Amygdala (tissue), 56 donors: ENCODE measurements at regions not wholly inside any gene's neighbourhood (a gene's known extent, or its start where the extent isn't known, plus 50 kb on each side); places are given as distances from the start of the nearest gene placed in this dataset.
"Not testable (repeated sequence)": the region's sequence is repeated elsewhere in the genome, so short reads cannot be mapped to it uniquely, and the experiment has no call there.

Experiments used
- DNase-seq, 56 donors: peaks; one replicate each; lab custom pipeline; 2025; lab: John Stamatoyannopoulos, UW

DNA sequence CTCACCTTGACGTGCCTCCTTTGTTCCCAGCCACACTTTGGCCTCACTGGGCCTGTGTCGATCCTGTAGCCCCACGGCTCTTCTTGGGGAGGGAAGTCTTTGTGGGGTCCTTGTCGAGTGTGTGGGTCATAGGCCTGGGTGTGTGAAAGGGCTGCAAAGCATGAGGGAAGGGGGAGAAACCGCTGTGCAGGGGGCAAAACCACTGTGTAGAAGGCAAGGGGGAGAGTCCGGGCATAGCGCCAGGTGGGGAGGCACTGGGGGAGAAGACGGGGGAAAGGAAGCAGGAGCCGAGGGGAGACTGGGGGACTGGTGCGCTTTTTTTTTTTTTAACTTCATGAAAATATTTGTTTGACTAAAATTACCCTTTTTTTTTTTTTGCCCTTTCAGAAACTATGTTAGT is 65.1 kb upstream of the RASD2 start:
- DNase-seq = no peak

DNA sequence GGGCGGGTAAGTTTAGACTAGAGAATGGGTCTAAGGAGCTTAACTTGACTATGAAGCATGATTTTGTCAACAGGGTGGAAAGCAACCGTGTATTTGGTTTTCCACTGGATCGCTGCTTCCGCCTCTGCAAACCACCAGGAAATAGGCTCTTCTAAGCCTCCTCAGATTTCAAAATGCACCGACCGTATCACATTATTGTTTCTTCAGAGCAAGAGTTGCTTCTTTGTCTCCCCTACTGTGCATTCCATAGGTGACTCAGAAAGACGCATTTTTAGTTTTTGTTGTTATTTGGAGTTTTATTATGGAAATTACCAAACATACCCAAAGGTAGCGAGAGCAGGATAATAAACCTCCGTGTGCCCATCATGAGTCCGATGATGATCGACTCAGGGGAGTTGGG is 64.3 kb upstream of the RASD2 start:
- no peak for DNase-seq

DNA sequence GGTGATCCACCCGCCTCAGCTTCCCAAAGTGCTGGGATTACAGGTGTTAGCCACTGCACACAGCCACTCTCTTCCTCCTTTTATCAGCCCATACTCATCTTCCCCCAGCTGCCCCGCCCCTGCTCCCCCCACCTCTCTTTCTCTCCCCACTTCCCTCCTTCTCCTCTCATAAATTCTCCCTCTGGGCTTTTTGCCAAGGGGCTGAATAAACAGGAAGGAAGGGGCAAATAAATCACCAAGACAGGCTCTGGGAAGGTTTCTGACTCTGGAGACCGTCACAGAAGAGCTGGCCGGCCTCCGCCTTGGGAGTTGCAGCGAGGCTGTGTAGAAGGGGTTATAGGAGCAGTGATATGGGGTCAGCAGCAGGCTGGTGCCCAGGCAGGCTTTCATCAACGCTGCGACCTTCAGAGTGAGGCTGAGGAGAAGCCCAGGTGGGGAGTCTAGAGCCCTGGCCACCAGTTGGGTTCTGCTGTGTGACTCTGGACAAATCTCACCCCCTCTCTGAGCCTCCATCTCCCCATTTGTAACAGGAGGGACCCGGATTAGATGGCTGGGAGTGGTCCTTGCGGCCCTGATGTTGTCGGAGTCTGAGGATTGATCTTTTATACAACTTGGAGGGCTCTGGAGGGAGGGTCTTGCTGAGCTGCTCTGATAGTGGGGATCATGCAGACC is 62.6 kb upstream of the RASD2 start:
- no peak for DNase-seq

DNA sequence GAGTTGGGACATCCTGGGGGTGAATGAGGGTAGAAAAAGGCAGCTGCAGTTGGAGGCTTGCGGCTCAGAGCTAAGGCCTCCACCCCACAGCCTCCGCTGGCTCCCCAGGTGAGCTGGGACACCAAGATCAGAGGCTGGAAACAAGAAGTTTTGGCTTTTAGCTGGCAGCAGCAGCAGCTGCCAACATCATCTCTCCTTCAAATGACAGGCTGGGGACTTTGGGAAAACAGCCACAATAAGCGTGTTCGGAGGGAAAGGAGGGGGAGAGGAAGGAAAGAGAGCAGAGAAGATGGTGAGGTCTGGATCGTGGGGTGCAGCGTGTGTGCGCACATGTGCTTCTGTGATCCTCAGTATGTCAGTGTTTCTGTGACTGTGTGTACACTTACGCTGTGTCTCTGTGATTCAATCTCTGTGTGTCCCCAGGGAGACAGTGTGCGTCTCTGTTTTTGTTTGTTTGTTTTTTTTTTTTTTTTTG is 62.0 kb upstream of the RASD2 start:
- no peak for DNase-seq

DNA sequence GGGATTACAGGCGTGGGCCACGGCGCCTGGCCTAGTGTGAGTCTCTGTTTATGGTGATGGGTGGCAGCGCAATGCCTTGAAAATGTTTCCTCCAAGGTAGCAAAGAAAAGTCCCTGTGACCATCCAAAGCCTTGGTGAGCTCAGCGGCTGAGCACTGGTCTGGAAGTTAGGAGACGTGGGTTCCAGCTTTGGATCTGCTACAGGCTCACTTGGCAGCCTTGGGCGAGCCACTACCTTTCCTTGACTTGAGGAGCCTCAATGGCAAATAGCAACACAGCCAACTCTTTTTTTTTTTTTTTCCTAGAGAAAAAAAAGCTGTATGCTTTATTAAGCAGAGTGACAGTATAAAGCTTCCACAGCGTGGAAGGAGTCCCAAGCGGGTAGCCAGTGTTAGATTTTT is 61.3 kb upstream of the RASD2 start:
- no peak for DNase-seq

DNA sequence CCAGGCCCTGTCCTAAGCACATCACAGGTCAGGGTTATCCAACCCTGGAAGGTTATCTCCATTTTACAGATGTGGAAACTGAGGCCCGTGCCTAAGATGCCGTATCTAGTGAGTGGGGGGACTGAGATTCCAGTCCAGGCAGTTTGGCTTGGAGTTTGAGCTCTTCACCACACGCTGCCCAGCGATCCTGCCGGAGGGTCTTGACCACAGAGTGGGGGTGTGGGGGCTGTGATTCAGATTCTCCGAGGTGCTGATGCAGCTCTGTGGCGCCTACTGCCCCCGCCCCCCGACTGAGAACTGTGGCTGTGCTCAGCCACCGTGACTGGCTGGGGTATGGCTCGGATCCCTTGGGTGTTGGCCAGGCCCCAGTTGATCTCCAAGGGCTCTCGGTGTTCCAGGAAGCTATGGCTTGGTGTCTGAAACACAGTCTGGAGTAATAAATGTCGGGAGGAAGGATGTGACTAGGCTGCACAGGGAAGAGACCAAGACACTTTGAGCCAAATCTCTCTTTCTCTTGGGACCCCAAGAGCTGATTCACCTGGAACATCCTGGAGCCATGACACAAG is 60.6 kb upstream of the RASD2 start:
- no peak for DNase-seq

DNA sequence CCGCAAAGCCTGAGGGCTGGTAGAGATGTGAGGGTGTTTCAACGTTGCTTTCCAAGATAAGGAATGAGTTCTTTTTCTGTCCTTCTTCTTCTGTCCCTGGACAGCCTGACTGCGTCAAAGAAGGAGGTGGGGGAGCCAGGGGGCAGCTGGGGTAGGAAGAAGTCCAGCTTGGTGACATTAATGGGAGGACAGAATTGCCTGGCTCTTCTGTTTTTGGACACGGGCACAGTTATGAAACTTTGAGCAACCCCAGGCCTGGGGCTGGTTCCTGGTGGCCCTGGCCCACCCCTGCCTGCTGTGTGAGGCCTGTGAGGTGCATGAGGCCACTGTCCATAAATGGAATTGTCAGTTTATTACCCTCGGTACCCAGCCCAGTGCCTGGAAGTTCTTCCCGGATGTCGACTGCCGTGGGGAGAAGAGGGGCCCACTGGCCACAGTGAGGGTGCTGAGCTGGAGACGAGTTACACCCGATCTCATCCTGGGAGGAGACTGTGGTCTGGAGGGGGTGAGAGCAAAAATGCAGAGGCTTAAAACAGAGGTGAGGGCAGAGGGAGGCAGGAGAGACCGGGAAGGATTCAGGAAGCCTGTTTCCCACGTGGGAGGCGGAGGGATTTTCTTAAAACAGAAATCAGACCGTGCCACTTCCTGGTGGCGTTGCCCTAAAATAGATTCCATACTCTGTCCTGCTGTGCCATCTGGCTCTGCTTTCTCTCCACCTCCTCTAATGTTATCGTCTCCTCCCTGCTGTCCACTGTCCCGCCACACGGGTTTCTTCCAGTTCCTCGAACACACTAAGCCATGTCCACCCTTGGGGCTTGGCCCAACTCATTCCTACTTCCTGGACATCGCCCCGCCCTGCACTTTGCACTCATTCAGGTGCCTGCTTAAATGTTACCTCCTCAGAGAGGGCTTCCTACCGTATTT is 59.7 kb upstream of the RASD2 start:
- peak in 1 of 56 donors; percentile 9 for DNase-seq

DNA sequence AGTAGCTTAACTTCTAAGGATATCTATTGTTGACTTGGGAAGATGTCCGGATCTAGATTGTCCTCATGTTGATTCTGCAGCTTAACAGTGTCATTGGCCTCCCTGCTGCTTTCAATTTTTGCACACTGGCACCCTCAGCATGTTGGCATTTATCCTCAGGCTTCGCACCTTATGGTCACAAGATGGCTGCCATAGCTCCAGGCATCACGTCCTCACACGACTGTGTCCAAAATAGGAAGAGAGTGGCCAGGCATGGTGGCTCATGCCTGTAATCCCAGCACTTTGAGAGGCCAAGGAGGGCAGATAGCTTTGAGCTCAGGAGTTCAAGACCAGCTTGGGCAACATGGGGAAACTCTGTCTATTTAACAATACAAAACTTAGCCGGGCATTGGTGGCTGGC is 58.3 kb upstream of the RASD2 start:
- no peak for DNase-seq

DNA sequence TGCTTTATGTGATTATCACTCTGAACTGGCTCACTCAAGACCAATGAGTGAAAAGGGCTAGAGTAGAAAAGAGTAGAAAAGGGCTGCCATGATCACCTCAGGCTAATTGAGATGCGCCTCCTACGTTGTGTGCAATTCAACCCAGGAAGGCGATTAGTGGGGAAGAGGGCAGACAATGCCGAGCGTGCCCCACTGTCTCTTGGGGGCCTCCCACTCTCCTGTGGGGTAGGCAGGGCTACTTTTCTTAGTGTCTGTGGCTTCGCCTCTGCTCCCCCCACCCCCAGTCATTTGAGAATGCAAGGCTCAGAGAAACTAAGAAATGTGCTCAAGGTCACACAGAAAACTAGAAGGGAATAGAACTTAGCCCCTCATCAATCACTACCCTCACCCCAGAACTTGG is 57.7 kb upstream of the RASD2 start:
- no peak for DNase-seq

DNA sequence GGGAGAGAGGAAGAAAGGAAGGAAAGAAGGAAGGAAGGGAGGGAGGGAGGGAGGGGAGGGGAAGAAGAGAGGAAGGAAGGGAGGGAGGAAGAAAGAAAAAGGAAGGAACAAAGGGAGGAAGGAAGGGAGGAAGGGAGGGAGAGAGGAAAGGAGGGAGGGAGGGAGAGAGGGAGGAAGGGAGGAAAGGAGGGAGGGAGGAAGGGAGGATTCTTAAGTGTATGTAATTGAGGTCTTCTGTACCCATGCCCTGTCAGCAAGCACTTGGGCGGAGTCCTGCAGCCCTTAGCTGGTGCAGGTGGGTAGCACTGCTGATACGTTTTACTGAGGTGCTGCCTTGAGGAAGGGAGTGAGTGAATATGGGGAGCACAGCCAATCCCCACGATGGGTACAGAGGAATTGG is 56.9 kb upstream of the RASD2 start:
- DNase-seq = no peak

DNA sequence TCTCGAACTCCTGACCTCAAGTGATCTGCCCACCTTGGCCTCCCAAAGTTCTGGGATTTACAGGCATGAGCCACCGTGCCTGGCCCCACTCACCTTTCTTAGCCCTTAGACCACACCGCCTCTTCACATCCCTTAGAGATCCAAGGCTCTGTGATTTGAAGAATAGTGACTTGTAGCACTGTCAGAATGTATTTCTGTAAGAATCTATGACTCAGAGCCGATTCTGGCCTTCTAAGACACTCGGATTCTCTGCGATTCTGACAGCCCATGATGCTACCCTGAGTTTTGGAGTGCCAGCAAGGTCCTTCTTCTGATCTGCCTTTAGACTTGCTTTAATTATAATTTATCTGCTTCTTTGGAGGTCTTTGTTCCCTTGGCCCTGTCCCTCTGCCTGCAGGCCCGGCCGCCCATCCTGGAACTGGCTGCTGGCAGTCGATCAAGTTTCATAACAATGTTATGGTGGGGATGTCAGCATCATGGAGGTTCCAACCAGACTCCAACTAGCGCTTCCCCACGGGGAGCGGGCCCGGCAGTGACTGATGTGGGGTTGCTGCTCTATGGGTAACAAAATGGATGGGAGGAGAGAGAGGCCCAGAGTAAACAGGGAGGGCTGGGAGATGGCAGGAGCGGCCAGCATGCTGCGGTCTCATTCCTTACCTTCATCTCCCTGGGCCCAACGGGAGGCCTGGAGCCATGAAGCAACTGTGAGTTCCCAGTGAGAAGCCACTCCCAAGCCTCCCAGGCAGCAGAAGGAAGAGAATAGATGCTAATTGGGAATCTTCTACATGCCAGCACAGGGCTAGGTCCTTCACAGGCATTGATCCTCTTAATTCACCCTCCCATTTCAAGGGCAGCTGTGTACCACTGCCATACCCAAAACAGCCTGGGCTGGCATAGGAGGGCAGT is 55.7 kb upstream of the RASD2 start:
- no peak for DNase-seq

DNA sequence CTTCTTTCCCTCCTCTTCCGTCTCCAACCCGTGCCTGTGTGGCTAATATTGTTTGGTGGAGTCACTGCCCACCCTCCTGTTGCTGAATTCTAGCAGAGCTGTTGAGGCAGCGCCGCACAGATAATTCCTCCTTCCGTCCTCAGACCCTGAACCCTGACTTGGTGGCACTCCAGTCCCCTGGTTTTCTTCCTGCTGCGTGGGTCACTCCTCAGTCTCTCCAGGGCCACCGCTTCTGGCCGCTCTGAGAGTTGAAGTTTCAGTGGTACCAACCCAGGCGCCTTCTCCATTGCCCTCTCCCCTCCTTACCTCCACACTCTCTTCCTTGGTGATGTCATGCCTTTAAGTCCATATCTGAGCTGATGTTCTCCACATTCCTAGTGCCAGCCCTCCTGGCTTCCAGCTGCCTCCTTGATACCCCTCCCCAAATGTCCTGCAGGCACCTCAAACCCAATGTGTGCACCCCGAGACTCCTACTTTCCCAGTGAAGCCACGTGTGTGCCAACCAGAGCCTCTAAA is 54.5 kb upstream of the RASD2 start:
- no peak for DNase-seq

DNA sequence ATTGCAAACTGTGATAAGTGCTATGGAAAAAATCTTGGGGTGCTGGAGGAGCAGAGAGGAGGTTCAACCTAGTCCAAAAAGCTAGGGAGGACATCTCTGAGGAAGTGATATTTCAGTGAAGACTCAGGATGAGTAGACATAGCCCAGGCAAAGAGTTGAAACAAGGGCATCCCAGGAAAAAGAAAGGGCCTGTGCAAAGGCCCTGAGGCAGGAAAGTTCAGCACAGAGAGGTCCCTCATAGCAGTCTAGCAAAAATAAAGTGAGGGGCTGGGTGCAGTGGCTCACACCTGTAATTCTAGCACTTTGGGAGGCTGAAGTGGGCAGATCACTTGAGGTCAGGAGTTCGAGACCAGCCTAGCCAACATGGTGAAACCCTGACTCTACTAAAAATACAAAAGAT is 53.0 kb upstream of the RASD2 start:
- not testable (repeated sequence) for DNase-seq

DNA sequence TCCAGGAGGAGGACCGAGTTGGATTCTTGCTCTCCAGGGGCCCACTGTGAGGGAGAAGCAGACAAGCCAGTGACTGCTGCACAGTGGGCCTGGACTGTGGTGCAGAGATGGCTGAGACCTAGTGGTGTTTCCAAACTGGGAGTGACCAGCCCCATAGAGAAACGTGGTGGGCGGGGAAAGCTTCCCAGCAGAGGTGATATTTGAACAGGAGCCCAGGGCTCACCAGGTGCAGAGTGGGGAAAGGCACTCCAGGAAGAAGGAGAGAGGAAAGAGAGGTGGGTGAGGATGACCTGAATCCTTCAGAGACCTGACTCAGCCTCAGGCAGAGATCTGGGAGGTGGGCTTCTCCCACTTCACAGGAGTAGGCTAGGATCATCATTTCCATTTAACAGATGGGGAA is 52.1 kb upstream of the RASD2 start:
- DNase-seq = no peak

DNA sequence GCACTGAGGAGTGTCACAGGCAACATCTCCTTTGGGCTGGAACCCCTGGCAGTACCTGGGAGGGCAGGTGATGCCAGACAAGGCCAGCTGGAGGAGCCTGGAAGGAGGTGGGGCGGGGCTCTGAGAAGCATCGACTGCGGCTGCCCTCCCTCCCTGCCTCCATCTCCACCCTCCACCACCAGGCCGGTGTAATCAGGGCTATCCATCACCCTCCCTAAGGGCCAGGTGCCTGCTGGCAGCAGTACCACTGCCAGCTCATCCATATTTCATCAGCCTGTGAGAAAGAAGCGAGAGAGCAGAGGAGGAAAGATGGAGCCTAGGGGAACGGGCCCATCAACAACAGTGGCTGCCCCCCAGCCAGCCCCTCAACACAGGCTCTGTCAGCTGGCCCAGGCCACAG is 51.4 kb upstream of the RASD2 start:
- no peak for DNase-seq
